B cell (primary cell): ENCODE measurements at regions not wholly inside any gene's neighbourhood (a gene's known extent, or its start where the extent isn't known, plus 50 kb on each side); places are given as distances from the start of the nearest gene placed in this dataset.

Experiments used
- ATAC-seq: fragments of 200-7000 bp; cut with Tn5 transposase; one replicate; pipeline ENCODE4 v1.10.0; 2021; ENCODE audit warnings: low read depth, mild to moderate bottlenecking, moderate number of reproducible peaks, moderate library complexity
- CTCF ChIA-PET: fragments of 350-600 bp; sonication (Branson Sonifier 250); formaldehyde crosslinking; loops from one replicate; lab custom pipeline; 2021; ENCODE audit warnings: antibody characterized with exemption, inconsistent platforms; lab: Charles Lee
- POLR2A ChIA-PET: fragments of 350-600 bp; sonication (Branson Sonifier 250); formaldehyde crosslinking; loops from one replicate; lab custom pipeline; 2021; ENCODE audit warnings: antibody characterized with exemption; lab: Charles Lee
- DNase-seq: peaks from one replicate; pipeline ENCODE4 v3.0.0; 2013
- H2AFZ ChIP-seq: 2 replicates; pipeline ENCODE4 v1.6.1; 2012; ENCODE audit warnings: mild to moderate bottlenecking, low read depth, low read length; ENCODE audit not compliant: insufficient read depth, poor library complexity, severe bottlenecking
- H3K27ac ChIP-seq, 2 donors: 1 replicate in 1 of 2; 2 replicates in 1 of 2; pipeline ENCODE4 v1.5.1; 2012 to 2013; ENCODE audit warnings: low read length in 2 of 2, mild to moderate bottlenecking in 2 of 2, moderate library complexity in 1 of 2
- H3K27me3 ChIP-seq, 4 experiments: fragments of 200-600 bp in 1 of 4; sonication (generic) in 1 of 4; replicated peaks in 1 of 4; 1 replicate in 2 of 4; 2 replicates in 2 of 4; pipeline versions ENCODE4 v1.6.1 to v1.7.0; 2013 to 2016; ENCODE audit warnings: low read length in 3 of 4, mild to moderate bottlenecking in 2 of 4, mixed read lengths in 1 of 4, moderate library complexity in 1 of 4; ENCODE audit not compliant: insufficient read depth in 4 of 4, control insufficient read depth in 3 of 4; ENCODE audit errors: control extremely low read depth in 1 of 4
- H3K36me3 ChIP-seq, 2 experiments: replicated peaks in 1 of 2; 1 replicate in 1 of 2; 2 replicates in 1 of 2; pipeline versions ENCODE4 v1.6.1 to v1.7.1; 2013; ENCODE audit warnings: low read length in 1 of 2; ENCODE audit not compliant: insufficient read depth in 2 of 2, control insufficient read depth in 1 of 2; ENCODE audit errors: control extremely low read depth in 1 of 2, extremely low read depth in 1 of 2
- H3K4me1 ChIP-seq, 2 donors: fragments of 200-600 bp in 1 of 2; sonication (generic) in 1 of 2; 1 replicate in 1 of 2; 2 replicates in 1 of 2; pipeline versions ENCODE4 v1.5.1 to v1.6.1; 2013 to 2017; ENCODE audit warnings: low read length in 2 of 2; ENCODE audit not compliant: control insufficient read depth in 2 of 2, insufficient read depth in 2 of 2
- H3K4me2 ChIP-seq: replicated peaks from 2 replicates; pipeline ENCODE3; 2012; ENCODE audit warnings: mild to moderate bottlenecking, low read depth, low read length; ENCODE audit not compliant: poor library complexity, severe bottlenecking
- H3K4me3 ChIP-seq, 5 experiments: fragments of 200-600 bp in 1 of 5; sonication (generic) in 1 of 5; 1 replicate in 3 of 5; 2 replicates in 2 of 5; pipeline versions ENCODE4 v1.5.1 to v1.7.0; 2011 to 2016; ENCODE audit warnings: low read length in 4 of 5, mild to moderate bottlenecking in 4 of 5, low read depth in 2 of 5, control low read depth in 1 of 5, moderate library complexity in 1 of 5; ENCODE audit not compliant: insufficient read depth in 1 of 5; ENCODE audit errors: control extremely low read depth in 1 of 5, extremely low read depth in 1 of 5
- H3K79me2 ChIP-seq: fragments of 200-600 bp; sonication (generic); one replicate; pipeline ENCODE4 v1.6.0; 2016; ENCODE audit warnings: low read length; ENCODE audit not compliant: control insufficient read depth, insufficient read depth
- H3K9ac ChIP-seq: fragments of 200-600 bp; sonication (generic); 2 replicates; pipeline ENCODE4 v1.6.1; 2017; ENCODE audit warnings: mild to moderate bottlenecking, low read length, moderate library complexity
- H3K9me3 ChIP-seq, 3 donors: one replicate each; pipeline versions ENCODE4 v1.6.1 to v1.7.1; 2013; ENCODE audit warnings: low read length in 2 of 3; ENCODE audit not compliant: control insufficient read depth in 2 of 3, insufficient read depth in 1 of 3; ENCODE audit errors: control extremely low read depth in 1 of 3
- H4K20me1 ChIP-seq: 2 replicates; pipeline ENCODE4 v1.6.0; 2012; ENCODE audit warnings: mild to moderate bottlenecking, low read length; ENCODE audit not compliant: insufficient read depth, control insufficient read depth, poor library complexity, severe bottlenecking
- H3K27ac Mint-ChIP-seq: one replicate; pipeline ENCODE4 v1.8.0; 2021; ENCODE audit warnings: mixed read lengths
- H3K27me3 Mint-ChIP-seq: one replicate; pipeline ENCODE4 v1.8.0; 2021; ENCODE audit warnings: mixed read lengths
- H3K4me1 Mint-ChIP-seq: one replicate; pipeline ENCODE4 v1.8.0; 2021; ENCODE audit warnings: mixed read lengths
- H3K4me3 Mint-ChIP-seq: one replicate; pipeline ENCODE4 v1.8.0; 2021; ENCODE audit warnings: mixed read lengths
- H3K9me3 Mint-ChIP-seq: one replicate; pipeline ENCODE4 v1.8.0; 2022; ENCODE audit warnings: mixed read lengths; ENCODE audit not compliant: insufficient read depth
- EZH2 ChIP-seq: IDR thresholded peaks from 2 replicates; pipeline ENCODE4 v1.6.1; 2012; ENCODE audit warnings: borderline replicate concordance, low read depth, mild to moderate bottlenecking, moderate library complexity, low read length; ENCODE audit not compliant: insufficient read depth, poor library complexity, severe bottlenecking
- WGBS: methylation state at CpG from one replicate; pipeline ENCODE4 v1.1.5; 2013; ENCODE audit warnings: missing lambda C conversion rate; ENCODE audit not compliant: insufficient coverage; 5-methylcytosine and 5-hydroxymethylcytosine counted together
- intact Hi-C: fragments of 100-400 bp; cut with micrococcal nuclease; formaldehyde crosslinking; loops from one replicate; pipeline ENCODE4 v1.10.0; 2022
- TF ChIP-seq, protein P1 (sequence below): fragments of 200-600 bp; IDR thresholded peaks from one replicate; pipeline ENCODE4 v1.8.0; 2022; ENCODE audit warnings: antibody characterized with exemption, mild to moderate bottlenecking

GRCh38 chr4:54172156-54172555 is 56.9 kb upstream of the PDGFRA start:
- Histone ChIP-seq H3K27me3 (no peaks in the 10 kb centered on the region), H3K4me1 (no peaks in the 10 kb centered on the region), H3K79me2 (no peaks in the 10 kb centered on the region), H4K20me1 (no peaks in the 10 kb centered on the region), H3K27ac (no peak overlapping the region), H3K4me3 (no peak overlapping the region), H3K4me2 (no peak overlapping the region), H3K9me3 (no peaks in the 10 kb centered on the region), H3K9ac (no peak overlapping the region), H2AFZ (no peak overlapping the region), H3K36me3 (no peaks in the 10 kb centered on the region)
- CTCF ChIA-PET = interaction anchor here (0.9 kb wide), 1 partner anchor 509 kb away, joined by 3 read pairs; no protein-coding TSS in a partner anchor
- no peak for ATAC-seq
- 86% methylated on average over 4 of the region's 4 CpGs for WGBS
- H3K27me3 Mint-ChIP-seq = peaks cover 17% of the 10 kb centered on the region
- TF ChIP-seq, protein P1, sequence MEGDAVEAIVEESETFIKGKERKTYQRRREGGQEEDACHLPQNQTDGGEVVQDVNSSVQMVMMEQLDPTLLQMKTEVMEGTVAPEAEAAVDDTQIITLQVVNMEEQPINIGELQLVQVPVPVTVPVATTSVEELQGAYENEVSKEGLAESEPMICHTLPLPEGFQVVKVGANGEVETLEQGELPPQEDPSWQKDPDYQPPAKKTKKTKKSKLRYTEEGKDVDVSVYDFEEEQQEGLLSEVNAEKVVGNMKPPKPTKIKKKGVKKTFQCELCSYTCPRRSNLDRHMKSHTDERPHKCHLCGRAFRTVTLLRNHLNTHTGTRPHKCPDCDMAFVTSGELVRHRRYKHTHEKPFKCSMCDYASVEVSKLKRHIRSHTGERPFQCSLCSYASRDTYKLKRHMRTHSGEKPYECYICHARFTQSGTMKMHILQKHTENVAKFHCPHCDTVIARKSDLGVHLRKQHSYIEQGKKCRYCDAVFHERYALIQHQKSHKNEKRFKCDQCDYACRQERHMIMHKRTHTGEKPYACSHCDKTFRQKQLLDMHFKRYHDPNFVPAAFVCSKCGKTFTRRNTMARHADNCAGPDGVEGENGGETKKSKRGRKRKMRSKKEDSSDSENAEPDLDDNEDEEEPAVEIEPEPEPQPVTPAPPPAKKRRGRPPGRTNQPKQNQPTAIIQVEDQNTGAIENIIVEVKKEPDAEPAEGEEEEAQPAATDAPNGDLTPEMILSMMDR = no peak
- no peak for TF ChIP-seq EZH2
- intact Hi-C loops = no loop called here
- H3K4me1 Mint-ChIP-seq = peaks cover 5% of the 10 kb centered on the region
- H3K27ac Mint-ChIP-seq = no peak overlapping the region
- H3K4me3 Mint-ChIP-seq = no peak overlapping the region
- POLR2A ChIA-PET = no interaction called here
- no peaks in the 10 kb centered on the region for H3K9me3 Mint-ChIP-seq
- DNase-seq = no peak

DNA sequence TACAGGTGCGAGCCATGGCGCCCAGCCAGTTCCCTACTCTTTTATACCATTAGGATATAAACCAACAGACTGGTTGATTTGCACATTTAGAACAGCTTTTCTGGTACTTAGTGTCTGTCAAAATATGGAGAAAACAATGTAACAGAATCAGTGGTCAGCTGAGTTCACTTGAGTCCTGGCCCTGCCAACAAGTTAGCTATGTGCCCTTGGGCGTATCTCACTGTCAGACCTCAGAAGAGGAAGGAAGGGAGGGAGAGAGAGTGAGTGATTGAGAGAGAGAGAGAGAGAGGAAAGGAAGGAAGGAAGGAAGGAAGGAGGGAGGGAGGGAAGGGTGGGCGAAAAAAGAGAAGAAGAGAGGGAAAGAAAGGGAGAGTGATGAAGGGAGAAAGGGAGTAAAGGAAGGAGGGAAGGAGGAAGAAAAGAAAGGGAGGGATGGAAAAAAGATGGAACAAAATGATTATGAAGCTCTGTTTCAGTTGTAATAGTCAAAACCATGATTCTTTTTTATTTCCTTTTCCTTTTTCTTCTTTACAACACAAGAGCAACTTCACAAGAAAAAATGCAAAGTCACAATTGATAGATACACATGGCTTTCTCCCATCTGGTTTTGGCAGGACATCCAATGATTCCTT is 55.7 kb upstream of the PDGFRA start:
- Mint-ChIP-seq H3K27ac (no peak overlapping the region), H3K9me3 (no peaks in the 10 kb centered on the region), H3K4me3 (no peak overlapping the region), H3K27me3 (peaks cover 13% of the 10 kb centered on the region), H3K4me1 (peaks cover 5% of the 10 kb centered on the region)
- ChIA-PET POLR2A (no interaction called here), CTCF (interaction anchor here (0.6 kb wide), 1 partner anchor 244 kb away, joined by 3 read pairs; no protein-coding TSS in a partner anchor)
- Histone ChIP-seq H3K4me1 (no peaks in the 10 kb centered on the region), H3K4me2 (no peak overlapping the region), H4K20me1 (no peaks in the 10 kb centered on the region), H3K27ac (no peak overlapping the region), H3K4me3 (no peak overlapping the region), H3K79me2 (no peaks in the 10 kb centered on the region), H3K9me3 (no peaks in the 10 kb centered on the region), H3K27me3 (no peaks in the 10 kb centered on the region), H2AFZ (no peak overlapping the region), H3K36me3 (no peaks in the 10 kb centered on the region), H3K9ac (no peak overlapping the region)
- ATAC-seq (no peak), DNase-seq (no peak)
- intact Hi-C loops = no loop called here
- TF ChIP-seq EZH2 = no peak
- TF ChIP-seq, protein P1 = no peak
- 80% methylated on average over 2 of the region's 4 CpGs for WGBS
